ENCODE measurements at regions not wholly inside any gene's neighbourhood (a gene's known extent, or its start where the extent isn't known, plus 50 kb on each side); places are given as distances from the start of the nearest gene placed in this dataset.

DNA sequence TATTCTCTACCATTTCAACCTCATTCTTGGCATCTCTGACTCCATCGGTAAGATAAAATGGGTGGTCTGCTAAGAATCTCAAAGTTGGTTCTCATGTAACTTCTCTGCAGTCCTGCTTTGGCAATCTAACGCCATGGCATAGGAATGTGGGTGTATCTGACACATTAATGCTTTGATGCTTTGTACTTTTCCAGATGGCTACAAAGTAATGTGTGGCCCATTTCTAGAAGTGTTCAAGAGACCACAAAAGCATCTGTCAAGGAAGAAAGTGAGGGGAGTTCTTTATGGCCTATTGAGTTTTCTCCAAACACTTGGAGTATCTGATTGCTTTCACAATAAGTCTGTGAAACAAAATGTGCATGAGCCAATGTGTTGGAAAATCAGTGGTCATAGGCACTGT is 339.9 kb upstream of the TGFBR2 start:
- TF ChIP-seq, protein P1, sequence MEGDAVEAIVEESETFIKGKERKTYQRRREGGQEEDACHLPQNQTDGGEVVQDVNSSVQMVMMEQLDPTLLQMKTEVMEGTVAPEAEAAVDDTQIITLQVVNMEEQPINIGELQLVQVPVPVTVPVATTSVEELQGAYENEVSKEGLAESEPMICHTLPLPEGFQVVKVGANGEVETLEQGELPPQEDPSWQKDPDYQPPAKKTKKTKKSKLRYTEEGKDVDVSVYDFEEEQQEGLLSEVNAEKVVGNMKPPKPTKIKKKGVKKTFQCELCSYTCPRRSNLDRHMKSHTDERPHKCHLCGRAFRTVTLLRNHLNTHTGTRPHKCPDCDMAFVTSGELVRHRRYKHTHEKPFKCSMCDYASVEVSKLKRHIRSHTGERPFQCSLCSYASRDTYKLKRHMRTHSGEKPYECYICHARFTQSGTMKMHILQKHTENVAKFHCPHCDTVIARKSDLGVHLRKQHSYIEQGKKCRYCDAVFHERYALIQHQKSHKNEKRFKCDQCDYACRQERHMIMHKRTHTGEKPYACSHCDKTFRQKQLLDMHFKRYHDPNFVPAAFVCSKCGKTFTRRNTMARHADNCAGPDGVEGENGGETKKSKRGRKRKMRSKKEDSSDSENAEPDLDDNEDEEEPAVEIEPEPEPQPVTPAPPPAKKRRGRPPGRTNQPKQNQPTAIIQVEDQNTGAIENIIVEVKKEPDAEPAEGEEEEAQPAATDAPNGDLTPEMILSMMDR (IDR thresholded peaks at IDR 0.05), result no peak
- TF ChIP-seq, protein P2, sequence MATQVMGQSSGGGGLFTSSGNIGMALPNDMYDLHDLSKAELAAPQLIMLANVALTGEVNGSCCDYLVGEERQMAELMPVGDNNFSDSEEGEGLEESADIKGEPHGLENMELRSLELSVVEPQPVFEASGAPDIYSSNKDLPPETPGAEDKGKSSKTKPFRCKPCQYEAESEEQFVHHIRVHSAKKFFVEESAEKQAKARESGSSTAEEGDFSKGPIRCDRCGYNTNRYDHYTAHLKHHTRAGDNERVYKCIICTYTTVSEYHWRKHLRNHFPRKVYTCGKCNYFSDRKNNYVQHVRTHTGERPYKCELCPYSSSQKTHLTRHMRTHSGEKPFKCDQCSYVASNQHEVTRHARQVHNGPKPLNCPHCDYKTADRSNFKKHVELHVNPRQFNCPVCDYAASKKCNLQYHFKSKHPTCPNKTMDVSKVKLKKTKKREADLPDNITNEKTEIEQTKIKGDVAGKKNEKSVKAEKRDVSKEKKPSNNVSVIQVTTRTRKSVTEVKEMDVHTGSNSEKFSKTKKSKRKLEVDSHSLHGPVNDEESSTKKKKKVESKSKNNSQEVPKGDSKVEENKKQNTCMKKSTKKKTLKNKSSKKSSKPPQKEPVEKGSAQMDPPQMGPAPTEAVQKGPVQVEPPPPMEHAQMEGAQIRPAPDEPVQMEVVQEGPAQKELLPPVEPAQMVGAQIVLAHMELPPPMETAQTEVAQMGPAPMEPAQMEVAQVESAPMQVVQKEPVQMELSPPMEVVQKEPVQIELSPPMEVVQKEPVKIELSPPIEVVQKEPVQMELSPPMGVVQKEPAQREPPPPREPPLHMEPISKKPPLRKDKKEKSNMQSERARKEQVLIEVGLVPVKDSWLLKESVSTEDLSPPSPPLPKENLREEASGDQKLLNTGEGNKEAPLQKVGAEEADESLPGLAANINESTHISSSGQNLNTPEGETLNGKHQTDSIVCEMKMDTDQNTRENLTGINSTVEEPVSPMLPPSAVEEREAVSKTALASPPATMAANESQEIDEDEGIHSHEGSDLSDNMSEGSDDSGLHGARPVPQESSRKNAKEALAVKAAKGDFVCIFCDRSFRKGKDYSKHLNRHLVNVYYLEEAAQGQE (IDR thresholded peaks at IDR 0.05; ENCODE audit: insufficient read depth in 1 of 2, low read depth in 2 of 2, low read length in 1 of 2), result no peak
- no peak for TF ChIP-seq POLR2AphosphoS5 (IDR thresholded peaks at IDR 0.05; ENCODE audit: low read depth, low read length)
- no peak for TF ChIP-seq TCF7L2 (IDR thresholded peaks at IDR 0.05; ENCODE audit: low read depth, low read length)

All from Panc1 (cell line).